HFFc6 (cell line): ENCODE measurements at regions not wholly inside any gene's neighbourhood (a gene's known extent, or its start where the extent isn't known, plus 50 kb on each side); places are given as distances from the start of the nearest gene placed in this dataset.

Experiments
- DNase-seq: peaks from one replicate; pipeline ENCODE4 v3.0.0-alpha.2; 2018
- H3K27ac Mint-ChIP-seq: 2 replicates; pipeline ENCODE4 v1.8.0; 2020; ENCODE audit warnings: mild to moderate bottlenecking, mixed read lengths
- H3K27me3 Mint-ChIP-seq: 2 replicates; pipeline ENCODE4 v1.8.0; 2021; ENCODE audit warnings: mild to moderate bottlenecking, moderate library complexity, mixed read lengths; ENCODE audit not compliant: insufficient read depth
- H3K36me3 Mint-ChIP-seq: 2 replicates; pipeline ENCODE4 v1.8.0; 2021; ENCODE audit warnings: low read depth, mixed read lengths
- H3K4me1 Mint-ChIP-seq: 2 replicates; pipeline ENCODE4 v1.8.0; 2020; ENCODE audit warnings: low read depth, mixed read lengths
- H3K4me3 Mint-ChIP-seq: 2 replicates; pipeline ENCODE4 v1.8.0; 2020; ENCODE audit warnings: mild to moderate bottlenecking, moderate library complexity, mixed read lengths
- H3K9me3 Mint-ChIP-seq: 2 replicates; pipeline ENCODE4 v1.8.0; 2020; ENCODE audit warnings: mild to moderate bottlenecking, mixed read lengths
- TF ChIP-seq, protein P1 (sequence below): fragments of 200-600 bp; sonication (generic); IDR thresholded peaks from 2 replicates; pipeline ENCODE4 v1.5.0; 2021; ENCODE audit warnings: antibody characterized with exemption, mild to moderate bottlenecking

DNA sequence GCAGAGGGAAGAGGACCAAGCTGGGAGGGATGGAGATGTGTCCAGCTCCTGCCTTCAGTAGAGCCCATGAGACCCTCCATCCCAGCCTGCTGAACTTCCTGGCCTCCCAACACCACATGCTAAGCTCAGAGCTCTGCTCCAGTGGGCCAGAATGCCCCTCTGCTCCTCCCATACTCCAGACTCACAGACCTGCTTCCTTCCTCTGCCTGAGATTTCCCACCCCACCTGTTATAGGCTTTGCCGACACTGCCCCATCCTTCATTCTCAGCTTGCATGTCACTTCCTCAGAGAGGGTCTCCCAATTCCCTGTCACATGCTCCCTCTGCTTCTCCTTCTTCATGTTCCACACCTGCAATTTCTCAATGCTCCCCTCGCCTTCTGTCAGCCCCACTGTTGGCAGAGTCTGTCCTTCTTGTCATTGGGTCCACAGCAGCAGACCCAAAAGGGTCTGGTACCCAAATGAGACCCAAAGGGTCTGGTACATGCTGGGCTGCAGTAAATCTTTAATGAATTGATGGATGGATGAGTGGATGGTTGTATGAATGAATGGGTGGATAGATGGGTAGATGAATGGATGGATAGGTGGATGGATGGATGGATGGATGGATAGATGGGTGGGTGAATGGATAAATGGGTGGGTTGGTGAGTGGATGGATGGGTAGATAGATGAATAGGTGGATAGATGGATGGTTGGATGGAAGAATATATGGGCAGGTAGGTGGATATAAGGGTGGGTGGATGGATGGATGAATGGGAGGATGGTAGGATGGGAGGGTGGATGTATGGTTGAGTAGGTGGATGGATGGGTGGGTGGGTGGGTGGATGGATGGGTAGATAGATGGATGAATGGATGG is 105.3 kb upstream of the FGF3 start:
- H3K36me3 Mint-ChIP-seq, result no peaks in the 10 kb centered on the region
- H3K9me3 Mint-ChIP-seq, result no peaks in the 10 kb centered on the region
- no peaks in the 10 kb centered on the region for H3K4me1 Mint-ChIP-seq
- no peak overlapping the region for H3K27ac Mint-ChIP-seq
- H3K27me3 Mint-ChIP-seq, result peaks cover 59% of the 10 kb centered on the region
- no peak overlapping the region for H3K4me3 Mint-ChIP-seq
- TF ChIP-seq, protein P1, sequence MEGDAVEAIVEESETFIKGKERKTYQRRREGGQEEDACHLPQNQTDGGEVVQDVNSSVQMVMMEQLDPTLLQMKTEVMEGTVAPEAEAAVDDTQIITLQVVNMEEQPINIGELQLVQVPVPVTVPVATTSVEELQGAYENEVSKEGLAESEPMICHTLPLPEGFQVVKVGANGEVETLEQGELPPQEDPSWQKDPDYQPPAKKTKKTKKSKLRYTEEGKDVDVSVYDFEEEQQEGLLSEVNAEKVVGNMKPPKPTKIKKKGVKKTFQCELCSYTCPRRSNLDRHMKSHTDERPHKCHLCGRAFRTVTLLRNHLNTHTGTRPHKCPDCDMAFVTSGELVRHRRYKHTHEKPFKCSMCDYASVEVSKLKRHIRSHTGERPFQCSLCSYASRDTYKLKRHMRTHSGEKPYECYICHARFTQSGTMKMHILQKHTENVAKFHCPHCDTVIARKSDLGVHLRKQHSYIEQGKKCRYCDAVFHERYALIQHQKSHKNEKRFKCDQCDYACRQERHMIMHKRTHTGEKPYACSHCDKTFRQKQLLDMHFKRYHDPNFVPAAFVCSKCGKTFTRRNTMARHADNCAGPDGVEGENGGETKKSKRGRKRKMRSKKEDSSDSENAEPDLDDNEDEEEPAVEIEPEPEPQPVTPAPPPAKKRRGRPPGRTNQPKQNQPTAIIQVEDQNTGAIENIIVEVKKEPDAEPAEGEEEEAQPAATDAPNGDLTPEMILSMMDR, result no peak
- no peak for DNase-seq

DNA sequence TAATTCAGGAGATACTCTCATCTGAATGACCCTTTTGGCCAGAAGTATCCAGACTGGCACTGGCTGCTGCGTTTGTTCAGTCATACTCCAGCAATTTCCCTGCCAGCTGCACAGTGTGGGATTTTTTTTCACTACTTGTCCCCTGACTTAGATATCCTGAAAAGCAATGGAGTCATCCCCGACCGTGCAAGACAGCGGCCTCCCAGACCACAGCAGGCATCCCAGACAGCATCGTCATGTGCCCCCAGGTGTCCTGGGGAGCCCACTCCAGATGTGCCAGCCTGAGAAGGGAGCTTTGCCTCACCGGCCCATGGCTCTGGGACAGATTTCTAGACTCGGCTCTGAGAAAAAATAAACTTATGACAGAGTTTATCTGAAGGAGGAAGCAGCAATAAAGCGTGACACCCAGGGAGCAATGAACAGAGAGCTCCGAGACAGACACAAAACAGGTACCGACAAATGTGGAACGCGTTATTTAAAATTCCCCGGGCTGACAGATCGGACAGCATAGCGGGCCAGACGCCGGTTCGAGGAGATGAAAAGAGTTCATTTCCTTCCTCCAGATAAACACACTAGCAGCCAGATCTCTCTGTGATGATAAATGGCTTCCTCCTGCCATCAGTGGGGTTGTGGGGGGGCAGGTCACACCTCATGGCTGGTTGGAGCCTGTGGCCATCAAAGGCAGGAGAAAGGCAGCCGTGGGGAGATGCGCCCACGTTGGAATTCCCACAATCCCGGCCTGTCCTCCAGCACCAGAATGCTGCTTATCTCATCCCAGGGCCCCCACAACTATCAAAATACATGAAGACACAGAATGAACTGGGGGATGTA is 106.4 kb upstream of the FGF3 start:
- no peak for DNase-seq
- no peaks in the 10 kb centered on the region for H3K9me3 Mint-ChIP-seq
- H3K4me1 Mint-ChIP-seq, result no peaks in the 10 kb centered on the region
- no peak overlapping the region for H3K27ac Mint-ChIP-seq
- no peak overlapping the region for H3K4me3 Mint-ChIP-seq
- H3K27me3 Mint-ChIP-seq, result peaks cover 64% of the 10 kb centered on the region
- H3K36me3 Mint-ChIP-seq, result no peaks in the 10 kb centered on the region
- TF ChIP-seq, protein P1, result no peak

- no peak for DNase-seq
- H3K4me1 Mint-ChIP-seq, result no peaks in the 10 kb centered on the region
These were observed 107.3 kb upstream of the FGF3 start for GRCh38 chr11:69926376-69927050.

DNA sequence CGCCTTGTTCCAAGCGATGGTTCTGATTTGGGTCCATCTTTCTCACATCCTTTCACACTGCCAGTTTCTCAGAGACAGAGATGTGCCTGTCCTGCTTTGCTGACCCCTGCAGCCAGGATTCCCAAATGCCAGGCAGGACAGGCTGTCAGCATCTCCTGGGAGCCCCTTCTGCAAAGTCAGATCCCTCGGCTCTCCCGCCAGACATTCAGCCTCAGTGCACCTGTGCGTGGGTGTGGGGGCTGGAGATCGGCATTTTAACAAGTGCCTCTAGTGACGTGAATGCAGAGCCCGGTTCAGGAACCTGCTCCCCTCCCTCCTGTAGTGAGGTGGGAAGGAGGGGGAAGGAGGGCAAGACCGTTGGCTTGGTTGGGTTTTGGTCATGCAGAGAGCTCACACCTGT is 108.9 kb upstream of the FGF3 start:
- no peaks in the 10 kb centered on the region for H3K9me3 Mint-ChIP-seq
- TF ChIP-seq, protein P1, result no peak
- no peaks in the 10 kb centered on the region for H3K4me1 Mint-ChIP-seq
- no peak overlapping the region for H3K27ac Mint-ChIP-seq
- H3K27me3 Mint-ChIP-seq, result peaks cover 64% of the 10 kb centered on the region
- H3K4me3 Mint-ChIP-seq, result no peak overlapping the region
- H3K36me3 Mint-ChIP-seq, result no peaks in the 10 kb centered on the region
- DNase-seq, result no peak

More at GRCh38 chr11:69926376-69927050, 107.3 kb upstream of the FGF3 start:
- Mint-ChIP-seq H3K36me3 (no peaks in the 10 kb centered on the region), H3K27ac (no peak overlapping the region), H3K4me3 (no peak overlapping the region), H3K27me3 (peaks cover 63% of the 10 kb centered on the region), H3K9me3 (no peaks in the 10 kb centered on the region)
- TF ChIP-seq, protein P1, result no peak

- Mint-ChIP-seq H3K36me3 (no peaks in the 10 kb centered on the region), H3K4me1 (no peaks in the 10 kb centered on the region), H3K9me3 (no peaks in the 10 kb centered on the region), H3K27me3 (peaks cover 69% of the 10 kb centered on the region), H3K4me3 (no peak overlapping the region), H3K27ac (no peak overlapping the region)
- TF ChIP-seq, protein P1, result no peak
- no peak for DNase-seq
These were observed 109.8 kb upstream of the FGF3 start for GRCh38 chr11:69928975-69929374.
